NCI-H345 treated with DMSO at 0.1 percent for 48 hours (cell line): ENCODE measurements at regions not wholly inside any gene's neighbourhood (a gene's known extent, or its start where the extent isn't known, plus 50 kb on each side); places are given as distances from the start of the nearest gene placed in this dataset.
"Not testable (repeated sequence)": the region's sequence is repeated elsewhere in the genome, so short reads cannot be mapped to it uniquely, and the experiment has no call there.

Experiments used
- DNase-seq: peaks from one replicate; lab custom pipeline; 2025; ENCODE audit not compliant: unreplicated experiment; lab: John Stamatoyannopoulos, UW

DNA sequence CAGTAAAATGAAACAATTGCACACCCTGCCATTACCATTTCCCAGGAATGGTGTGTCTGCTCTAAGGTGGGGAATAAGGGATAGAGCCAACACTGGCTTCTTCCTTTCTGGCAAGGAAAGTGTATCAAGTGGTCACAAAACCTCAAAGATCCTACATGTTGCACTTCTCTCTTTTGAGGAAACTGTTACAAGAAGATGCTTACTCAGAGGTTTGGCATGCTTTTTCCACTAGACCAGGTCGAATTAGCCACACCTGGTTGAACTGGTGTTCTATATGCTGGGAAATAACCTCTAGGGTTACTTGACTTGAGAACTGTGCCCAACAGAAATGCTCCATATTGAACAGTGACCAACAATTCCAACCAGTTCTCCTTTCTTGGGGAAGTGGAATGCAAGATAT is 102.9 kb downstream of the LRRN1 start:
- DNase-seq, result no peak

DNA sequence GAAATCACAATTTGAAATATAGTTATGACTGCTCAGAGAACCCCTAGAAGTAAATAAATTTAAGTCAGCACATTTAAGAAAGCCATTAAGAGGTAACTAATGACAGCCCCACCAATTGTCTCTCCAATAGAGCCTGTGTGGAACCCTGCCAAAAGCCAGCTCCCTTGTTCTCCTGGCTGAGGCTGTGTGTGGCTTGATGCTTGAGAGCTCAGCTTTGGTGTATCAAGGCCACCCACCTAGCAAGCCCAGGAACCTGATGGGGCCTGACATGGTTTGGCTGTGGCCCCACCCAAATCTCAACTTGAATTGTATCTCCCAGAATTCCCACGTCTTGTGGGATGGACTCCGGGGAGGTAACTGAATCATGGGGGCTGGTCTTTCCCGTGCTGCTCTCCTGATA is 106.9 kb downstream of the LRRN1 start:
- DNase-seq, result no peak

DNA sequence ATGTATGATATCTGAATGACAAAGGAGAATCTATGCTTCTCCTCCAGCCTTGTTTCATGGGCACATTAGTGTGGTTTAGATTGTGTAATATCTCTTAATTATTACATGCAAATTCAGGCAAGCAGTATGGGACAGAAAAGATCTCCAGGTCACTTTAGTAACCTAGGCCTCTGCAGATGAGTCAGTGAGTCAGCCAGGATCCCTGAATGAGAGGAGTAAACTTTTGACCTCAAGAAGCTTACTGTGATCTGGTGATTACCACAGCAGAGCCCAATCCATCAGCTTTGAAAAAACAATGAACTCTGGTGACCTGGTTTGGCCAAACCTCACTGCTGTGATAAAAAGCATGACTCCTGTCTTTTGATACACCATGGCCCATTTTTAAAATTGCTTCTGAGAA is 107.8 kb downstream of the LRRN1 start:
- no peak for DNase-seq

DNA sequence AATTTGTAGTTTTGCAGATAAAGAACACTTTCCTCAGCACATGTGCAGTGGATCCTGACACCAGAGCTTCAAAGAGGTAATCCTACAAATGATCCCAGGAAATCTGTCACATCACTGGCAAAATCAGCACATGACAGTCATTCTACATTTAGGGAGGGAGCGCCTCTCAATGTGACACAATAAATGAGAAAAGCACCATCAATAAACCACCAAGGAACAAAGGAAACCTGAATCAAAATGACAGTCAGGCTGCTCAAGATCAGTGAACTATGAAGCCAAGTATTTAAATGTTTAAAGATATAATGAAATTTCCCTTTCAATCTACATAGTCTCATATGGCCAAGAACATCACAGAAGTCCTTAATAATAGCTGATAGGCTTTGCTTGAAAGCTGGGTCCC is 119.5 kb downstream of the LRRN1 start:
- no peak for DNase-seq

DNA sequence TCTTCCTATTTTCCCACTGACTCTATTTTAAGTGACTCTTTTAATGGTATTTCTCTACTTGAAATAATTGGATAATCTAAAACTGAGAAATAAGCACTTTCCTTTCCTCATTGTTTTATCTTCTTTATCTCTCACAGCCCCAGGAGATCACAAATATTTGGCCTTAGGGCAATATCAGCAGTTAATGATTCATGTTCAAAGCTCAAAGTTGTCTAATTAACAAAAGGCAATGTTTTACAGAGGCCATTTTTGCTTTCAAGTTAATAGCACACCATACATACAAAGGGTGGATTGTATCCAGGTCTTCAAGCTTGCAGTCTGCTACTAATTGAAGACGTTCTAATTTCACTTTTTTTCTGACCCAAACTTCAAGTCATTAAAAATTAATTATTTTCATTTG is 120.1 kb downstream of the LRRN1 start:
- DNase-seq, result no peak

DNA sequence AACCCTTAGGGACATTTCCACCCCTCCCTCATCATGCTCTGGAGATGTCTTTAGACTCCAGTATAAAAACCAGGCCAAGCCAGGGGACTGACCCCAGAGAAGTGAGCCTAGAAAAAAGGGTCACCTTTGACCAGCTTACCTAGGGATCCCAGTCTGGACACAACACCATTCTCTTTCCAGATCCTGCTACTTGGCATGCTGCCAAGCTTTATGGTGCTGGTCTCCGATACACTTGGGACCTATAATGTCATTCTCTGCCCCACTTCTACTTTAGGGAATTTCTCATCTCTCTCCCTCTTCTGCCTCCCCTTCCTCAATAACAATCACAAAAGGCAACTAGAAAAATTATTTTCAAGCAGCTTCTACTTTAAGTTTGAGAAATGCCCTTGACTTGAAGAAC is 124.4 kb downstream of the LRRN1 start:
- no peak for DNase-seq

DNA sequence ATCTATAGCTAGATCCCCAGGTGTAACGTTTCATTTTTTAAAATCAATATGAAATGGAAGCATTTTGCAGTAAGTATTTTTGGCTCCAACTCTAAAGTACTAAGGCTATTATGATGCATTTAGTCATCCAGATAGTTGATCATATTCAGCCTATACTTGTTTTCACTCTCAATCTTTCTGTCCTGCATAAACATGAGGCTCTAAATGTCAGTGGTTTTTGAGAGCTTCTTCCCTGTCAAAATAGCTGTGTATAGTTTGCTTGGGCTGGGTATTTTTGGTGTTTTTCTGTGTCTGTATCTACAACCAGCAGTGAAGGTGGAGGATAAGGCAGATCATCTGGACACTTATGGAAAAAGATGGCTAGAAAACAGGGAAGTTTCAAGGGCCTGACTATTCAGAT is 128.0 kb downstream of the LRRN1 start:
- no peak for DNase-seq

DNA sequence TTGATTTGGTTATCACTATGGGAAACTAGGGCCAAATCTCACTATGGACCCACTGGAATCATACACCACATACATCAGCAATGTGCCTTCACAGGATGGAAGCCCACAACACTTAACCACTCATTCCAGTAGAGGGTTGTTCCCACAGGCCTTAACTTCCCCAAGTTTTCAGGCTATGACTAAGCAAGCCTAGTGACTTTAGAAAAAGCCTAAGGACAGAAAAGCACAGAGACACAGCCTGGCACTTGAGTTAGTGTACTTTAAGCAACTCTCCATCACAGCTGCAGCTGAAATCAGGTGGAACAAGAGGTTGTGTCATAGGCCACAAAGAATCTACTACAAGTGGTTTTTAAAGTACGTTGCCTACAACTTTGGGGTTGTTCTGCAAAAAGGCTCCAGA is 128.7 kb downstream of the LRRN1 start:
- DNase-seq, result no peak

DNA sequence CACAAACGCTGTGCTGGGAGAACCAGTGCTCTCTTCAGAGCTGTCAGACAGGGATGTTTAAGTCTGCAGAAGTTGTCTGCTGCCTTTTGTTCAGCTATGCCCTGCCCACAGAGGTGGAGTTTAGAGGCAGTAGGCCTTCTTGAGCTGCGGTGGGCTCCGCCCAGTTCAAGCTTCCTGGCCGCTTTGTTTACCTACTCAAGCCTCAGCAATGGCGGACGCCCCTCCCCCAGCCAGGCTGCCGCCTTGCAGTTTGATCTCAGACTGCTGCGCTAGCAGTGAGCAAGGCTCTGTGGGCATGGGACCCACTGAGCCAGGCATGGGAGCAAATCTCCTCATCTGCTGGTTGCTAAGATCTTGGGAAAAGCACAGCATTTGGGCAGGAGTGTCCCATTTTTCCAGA is 142.1 kb downstream of the LRRN1 start:
- not testable (repeated sequence) for DNase-seq

DNA sequence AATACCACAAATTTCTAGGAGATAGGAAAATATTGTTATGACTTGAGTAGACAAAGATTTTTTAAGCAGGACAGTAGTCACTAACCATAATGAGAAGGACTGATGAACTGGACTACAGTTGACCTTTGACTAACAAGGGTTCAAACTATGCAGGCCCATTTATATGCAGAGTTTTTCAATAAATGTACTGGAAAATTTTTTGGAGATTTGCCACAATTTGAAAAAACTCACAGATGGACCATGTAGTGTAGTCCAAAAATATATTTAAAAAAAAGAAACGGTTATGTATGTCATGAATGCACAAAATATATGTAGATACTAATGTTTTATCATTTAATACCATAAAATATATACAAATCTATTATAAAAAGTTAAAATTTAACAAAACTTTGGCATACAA is 151.8 kb downstream of the LRRN1 start:
- no peak for DNase-seq

DNA sequence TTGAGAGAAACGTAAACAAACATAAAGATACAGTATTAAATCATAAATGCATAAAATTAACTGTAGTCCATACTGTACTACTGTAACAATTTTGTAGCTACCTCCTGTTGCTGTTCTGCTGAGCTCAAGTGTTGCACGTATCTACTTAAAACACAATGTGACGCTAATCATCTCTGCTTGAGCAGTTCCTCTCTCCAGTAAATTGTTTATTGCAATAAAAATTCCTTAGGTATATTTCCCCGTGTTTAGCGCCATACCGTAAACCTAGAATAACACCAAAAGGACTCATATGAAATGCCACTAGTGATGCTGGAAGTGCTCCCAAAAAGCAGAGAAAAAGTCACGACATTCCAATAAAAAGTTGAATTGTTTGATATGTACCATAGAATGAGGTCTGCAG is 152.3 kb downstream of the LRRN1 start:
- DNase-seq, result no peak

DNA sequence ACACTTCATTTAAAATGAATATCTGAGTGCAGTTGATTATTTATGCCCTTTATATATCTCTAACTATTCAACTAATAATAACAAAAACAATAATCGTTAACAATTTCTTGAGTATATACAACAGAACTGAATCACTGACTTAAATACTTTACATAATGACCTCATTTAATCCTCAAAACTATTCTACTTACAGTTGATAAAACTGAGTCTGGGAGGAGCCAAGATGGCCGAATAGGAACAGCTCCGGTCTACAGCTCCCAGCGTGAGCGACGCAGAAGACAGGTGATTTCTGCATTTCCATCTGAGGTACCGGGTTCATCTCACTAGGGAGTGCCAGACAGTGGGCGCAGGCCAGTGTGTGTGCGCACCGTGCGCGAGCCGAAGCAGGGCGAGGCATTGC is 163.6 kb downstream of the LRRN1 start:
- DNase-seq, result not testable (repeated sequence)

DNA sequence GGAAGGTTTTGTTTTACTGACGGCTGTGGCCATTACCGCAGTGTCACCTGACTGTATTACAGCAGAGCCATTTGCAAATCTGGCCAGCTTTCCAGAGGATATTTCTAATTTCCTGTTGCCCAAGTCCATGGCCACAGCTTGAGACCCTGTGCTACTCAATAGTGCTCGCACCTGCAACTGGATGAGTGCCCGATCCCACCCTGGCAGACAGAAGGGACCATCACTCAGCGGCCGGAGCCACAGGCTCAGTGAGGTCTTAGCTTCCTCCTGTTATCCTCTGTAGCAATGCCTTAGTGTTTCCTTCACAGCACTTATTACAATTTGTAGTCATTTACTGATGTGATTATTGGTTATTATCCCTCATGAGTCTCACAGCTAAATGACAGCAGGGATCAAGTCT is 184.8 kb downstream of the LRRN1 start:
- no peak for DNase-seq

DNA sequence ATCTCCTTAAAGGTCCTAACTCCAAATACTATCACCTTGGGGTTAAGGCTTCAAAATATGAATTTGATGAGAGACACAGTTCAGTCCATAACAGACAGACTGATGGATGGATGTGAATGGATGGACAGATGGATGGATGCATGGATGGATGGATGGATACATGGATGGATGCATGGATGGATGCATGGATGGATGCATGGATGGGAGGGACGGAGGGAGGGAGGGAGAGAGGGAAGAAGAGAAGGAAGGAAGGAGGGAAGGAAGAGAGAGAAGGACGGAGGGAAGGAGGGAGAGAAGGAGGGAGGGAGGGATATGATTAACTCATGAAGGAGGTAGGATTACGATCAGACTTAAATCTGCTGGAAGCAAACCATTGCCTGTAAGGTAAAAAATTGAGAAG is 192.4 kb downstream of the LRRN1 start:
- DNase-seq, result no peak

DNA sequence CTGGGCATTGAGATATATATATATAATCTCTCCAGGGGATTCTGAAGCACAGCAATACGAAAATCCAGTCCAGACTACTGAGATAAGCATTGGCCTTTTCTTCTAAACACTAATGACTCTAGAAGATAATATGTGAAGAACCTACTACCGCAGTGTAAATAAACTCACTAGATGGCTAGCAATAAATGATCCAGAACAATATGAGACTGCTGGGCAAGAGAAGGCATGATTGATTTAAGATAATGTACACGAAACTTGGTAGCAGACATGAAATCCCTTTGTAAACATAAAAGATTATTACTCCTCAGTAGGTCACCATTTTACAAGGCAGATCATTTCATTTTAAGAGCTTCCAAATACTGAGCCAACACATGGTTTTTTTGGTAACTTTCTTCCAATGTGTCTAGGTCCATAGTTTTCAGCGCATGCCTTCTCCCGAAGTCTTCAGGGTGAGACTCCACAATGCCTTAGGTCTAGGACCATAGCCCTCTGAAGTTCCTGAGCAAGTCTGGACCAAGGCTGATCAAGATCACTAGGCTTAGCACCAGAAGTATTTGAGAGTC is 193.2 kb downstream of the LRRN1 start:
- DNase-seq, result no peak

DNA sequence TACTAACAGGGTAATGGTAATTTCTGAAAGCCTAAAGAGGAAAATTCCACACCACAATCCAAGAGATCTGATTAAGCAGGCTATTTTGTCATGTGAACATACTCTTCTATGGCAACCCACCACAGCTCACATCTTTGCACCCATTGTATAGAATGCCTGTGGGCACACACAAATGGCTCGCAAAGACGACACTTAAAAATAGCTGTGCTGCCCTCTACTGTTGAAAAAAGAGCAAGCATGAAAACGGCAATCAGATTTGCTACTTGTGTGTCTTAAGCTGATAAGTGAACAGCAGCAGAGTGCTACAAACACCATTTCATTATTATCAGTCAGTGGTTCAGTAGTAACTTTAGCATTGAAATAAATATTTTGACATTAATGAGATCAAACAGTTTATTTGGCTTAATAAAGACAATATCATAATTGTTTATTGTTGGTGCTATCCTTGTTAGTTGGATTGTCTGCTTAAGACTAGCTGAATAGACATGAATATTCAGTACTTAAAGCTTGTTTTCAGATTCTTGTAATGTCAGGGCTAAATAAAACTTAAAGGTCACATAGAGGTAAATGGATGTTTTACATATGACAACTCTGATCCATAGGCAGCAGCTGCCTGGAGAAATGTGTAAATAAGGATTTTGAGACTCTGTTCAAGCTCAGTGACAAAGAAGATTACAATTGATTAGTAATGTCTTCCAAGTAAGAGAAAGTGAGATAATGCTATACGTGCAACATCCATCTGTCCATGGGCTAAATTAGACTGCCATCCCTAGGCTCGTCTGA is 199.1 kb downstream of the LRRN1 start:
- peak; percentile 8 for DNase-seq

DNA sequence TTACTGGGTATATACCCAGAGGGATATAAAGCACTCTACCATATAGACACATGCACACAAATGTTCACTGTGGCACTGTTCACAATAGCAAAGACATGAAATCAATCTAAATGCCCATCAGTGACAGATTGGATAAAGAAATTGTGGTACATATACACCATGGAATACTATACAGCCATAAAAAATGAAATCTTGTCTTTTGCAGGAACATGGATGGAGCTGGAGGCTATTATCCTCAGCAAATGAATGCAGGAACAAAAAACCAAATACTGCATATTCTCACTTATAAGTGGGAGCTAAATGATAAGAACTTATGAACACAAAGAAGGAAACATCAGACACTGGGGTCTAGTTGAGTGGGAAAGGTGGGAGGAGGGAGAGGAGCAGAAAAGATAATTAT is 200.1 kb downstream of the LRRN1 start:
- DNase-seq, result not testable (repeated sequence)

DNA sequence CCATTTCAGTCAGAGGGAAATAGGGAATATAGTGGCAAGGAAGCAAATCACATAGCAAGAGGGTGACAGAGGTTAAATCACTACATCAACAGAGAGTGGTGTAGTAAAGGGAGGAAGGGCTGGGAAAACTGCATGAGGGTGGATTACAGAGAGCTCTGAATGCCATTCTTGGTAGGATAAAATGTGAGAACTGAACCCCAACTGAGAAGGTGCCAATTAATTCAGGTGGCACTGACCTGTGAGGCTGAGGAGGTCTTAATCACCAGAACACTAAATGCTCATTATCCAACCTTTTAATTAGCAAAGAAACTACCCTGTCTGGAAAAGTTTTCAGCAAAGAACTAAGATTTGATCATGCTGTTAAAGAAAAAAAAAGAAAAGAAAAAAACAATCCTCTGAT is 202.7 kb downstream of the LRRN1 start:
- no peak for DNase-seq

DNA sequence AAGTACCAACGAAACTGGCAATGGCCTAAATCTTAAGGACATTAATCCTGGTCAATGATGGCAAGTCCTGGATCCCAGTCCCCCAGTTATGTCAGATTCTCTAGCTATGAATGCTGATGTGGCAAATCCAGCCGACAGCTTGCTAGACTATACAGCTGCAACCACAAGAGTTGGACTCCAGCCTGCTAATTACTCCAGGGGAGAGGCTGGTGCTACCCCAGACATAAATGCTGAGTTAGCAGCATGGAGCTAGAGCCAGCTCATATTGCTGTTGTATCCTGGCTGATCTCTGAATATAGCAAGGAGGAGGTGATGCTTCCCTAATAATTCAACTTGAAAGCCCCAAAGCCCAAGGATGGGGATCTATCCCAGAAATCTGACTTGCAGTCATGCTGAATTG is 207.1 kb downstream of the LRRN1 start:
- no peak for DNase-seq

DNA sequence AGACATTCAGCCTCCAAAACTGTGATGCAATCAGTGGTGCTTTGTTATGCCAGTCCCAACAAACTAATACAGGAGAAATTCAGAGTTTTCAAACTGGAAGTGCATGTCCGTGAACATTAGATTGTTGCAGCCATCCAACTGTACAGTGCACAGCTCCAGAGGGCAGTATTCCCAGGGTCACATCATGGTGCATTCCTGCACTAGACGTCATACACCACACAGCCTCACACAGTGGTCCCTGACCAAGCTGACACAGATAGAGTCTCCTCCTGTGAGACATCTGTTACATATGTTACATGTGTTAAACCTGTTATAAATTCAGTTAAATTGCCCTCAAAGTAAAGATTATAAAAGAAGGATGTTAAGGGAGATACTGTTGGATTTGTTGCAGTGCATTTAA is 209.0 kb downstream of the LRRN1 start:
- no peak for DNase-seq

DNA sequence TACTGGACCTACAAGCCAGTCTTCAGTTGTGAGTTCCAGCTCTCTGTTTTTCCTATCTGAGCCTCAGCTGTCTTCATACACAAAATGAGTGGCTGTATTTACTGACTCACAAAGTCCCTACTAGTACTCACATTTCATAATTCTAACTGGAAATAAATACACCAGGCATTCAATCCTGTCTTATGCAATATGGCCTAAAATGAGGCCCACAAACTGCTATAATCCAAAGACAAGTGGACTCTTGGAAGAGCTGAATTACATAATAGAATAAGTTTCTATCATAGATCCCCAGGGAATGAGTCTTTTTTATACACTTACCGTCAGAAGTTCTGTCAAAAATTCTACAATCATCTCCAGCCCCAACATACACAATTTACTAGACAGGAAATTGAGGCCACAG is 211.9 kb downstream of the LRRN1 start:
- DNase-seq, result no peak

DNA sequence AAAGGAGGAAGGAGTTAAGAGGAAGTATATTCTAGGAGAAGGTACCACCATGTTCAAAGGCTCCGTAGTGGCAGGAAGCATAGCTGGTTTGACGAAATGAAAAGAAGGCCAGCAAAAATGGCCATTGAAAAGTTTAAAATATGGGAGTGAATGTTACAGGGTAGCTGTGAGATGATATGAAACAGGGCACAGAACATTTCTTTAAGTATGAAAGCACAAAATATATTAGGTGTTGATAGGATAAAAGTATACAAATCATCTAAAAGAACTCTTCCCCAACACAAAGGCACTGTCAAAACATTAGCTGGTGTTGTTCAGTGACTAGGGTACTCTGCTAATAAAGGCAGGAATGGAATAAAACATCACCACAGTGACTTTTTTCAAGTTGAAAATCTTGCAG is 216.2 kb downstream of the LRRN1 start:
- no peak for DNase-seq

DNA sequence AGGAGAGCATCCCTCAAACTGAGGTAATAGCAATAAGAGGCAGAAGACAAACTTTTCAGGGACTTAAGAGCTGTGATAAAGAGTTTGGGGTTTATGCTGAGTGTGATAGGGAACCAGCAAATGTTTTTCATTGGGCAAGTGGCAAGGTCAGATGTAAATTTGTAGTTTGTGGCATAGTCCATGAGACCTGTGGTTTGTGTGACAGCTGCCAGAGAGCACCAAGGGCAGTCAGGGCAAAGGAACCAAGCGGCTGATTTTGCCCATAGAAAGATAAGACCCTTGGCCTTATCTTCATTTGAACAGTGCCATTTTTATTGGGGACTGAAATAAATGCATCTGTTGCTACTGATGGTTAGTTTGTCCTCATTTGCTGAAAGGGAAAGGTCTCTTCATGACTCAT is 220.3 kb downstream of the LRRN1 start:
- no peak for DNase-seq
